ENCODE measurements at regions not wholly inside any gene's neighbourhood (a gene's known extent, or its start where the extent isn't known, plus 50 kb on each side); places are given as distances from the start of the nearest gene placed in this dataset.

DNA sequence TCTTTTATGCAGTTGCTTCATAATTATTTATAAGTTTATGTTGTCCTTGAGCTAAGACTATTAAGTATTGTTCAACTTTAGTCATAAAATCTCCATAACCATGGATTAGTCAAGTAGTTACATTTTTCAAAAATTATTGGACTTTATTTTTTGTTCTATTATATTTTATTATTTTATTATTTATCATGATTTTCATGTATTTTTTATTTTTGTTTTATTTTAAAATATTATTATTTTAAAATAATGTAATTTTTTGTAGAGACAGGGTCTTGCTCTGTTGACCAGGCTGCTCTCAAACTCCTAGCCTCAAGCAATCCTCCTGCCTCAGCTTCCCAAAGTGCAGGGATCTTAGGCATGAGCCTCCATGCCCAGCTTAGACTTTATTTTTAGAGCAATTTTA, 102.3 kb downstream of the NOC3L start:
- no peak for DNase-seq

DNA sequence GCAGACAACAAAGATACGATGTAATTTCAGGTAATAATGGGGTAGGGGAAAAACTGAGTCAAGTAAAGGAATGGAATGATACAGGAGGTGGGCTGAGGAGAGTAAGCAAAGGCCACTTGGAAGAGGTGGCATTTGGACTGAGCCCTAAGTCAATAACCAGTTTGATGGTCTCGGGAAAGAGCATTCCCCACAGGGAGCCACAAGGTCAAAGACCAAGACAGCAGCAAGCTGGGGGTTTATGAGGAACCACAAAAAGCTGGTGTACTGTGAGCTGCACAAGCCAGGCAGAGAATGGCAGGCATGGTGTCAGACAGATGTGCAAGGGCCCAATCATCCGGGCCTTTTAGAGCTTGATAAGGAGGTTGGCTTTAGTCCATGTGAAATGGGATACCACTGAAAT, 98.7 kb downstream of the NOC3L start:
- DNase-seq = no peak
- Histone ChIP-seq H2AFZ (ENCODE audit: insufficient read depth, low read depth, low read length, poor library complexity, severe bottlenecking) (no peak overlapping the region), H3K9me3 (replicated peaks in 1 of 2; ENCODE audit: control insufficient read depth in 1 of 2, insufficient read depth in 1 of 2, low read length in 2 of 2) (no peaks in the 10 kb centered on the region), H3K9ac (ENCODE audit: insufficient read depth, low read length, poor library complexity, severe bottlenecking) (no peak overlapping the region), H3K4me1 (ENCODE audit: control insufficient read depth in 1 of 2, insufficient read depth in 2 of 2, low read length in 2 of 2) (no peaks in the 10 kb centered on the region), H4K20me1 (ENCODE audit: insufficient read depth, low read length) (no peaks in the 10 kb centered on the region), H3K27ac (ENCODE audit: low read depth in 1 of 2, low read length in 2 of 2) (no peak overlapping the region), H3K36me3 (replicated peaks in 1 of 2; ENCODE audit: control insufficient read depth in 1 of 2, insufficient read depth in 2 of 2, low read length in 2 of 2) (no peaks in the 10 kb centered on the region), H3K27me3 (ENCODE audit: control insufficient read depth in 2 of 2, insufficient read depth in 2 of 2, low read length in 2 of 2) (no peaks in the 10 kb centered on the region), H3K4me2 (replicated peaks; ENCODE audit: extremely low read depth, low read length, poor library complexity, severe bottlenecking) (no peak overlapping the region), H3K4me3 (replicated peaks in 1 of 3; ENCODE audit: low read depth in 2 of 3, low read length in 3 of 3) (no peak overlapping the region), H3K79me2 (ENCODE audit: insufficient read depth, low read length) (no peaks in the 10 kb centered on the region)
- no peaks in the 10 kb centered on the region for H3K4me1 Mint-ChIP-seq
- H3K4me3 Mint-ChIP-seq = no peak overlapping the region
- no peak overlapping the region for H3K27ac Mint-ChIP-seq
- intact Hi-C loops (cut with micrococcal nuclease) = no loop called here
- H3K9me3 Mint-ChIP-seq = peaks cover 0 to 2% (median 0%) of the 10 kb centered on the region in 7 donors
- H3K27me3 Mint-ChIP-seq (ENCODE audit: low read depth in 3 of 3) = peaks cover 0 to 6% (median 2%) of the 10 kb centered on the region in 3 donors
- H3K36me3 Mint-ChIP-seq = no peaks in the 10 kb centered on the region
- 90% methylated on average over 3 of the region's 3 CpGs for WGBS (ENCODE audit: insufficient coverage)
- TF ChIP-seq, protein P1, sequence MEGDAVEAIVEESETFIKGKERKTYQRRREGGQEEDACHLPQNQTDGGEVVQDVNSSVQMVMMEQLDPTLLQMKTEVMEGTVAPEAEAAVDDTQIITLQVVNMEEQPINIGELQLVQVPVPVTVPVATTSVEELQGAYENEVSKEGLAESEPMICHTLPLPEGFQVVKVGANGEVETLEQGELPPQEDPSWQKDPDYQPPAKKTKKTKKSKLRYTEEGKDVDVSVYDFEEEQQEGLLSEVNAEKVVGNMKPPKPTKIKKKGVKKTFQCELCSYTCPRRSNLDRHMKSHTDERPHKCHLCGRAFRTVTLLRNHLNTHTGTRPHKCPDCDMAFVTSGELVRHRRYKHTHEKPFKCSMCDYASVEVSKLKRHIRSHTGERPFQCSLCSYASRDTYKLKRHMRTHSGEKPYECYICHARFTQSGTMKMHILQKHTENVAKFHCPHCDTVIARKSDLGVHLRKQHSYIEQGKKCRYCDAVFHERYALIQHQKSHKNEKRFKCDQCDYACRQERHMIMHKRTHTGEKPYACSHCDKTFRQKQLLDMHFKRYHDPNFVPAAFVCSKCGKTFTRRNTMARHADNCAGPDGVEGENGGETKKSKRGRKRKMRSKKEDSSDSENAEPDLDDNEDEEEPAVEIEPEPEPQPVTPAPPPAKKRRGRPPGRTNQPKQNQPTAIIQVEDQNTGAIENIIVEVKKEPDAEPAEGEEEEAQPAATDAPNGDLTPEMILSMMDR (IDR thresholded peaks at IDR 0.05) = no peak

More for the DNA sequence above, 102.3 kb downstream of the NOC3L start:
- Mint-ChIP-seq H3K36me3 (no peaks in the 10 kb centered on the region), H3K4me1 (no peaks in the 10 kb centered on the region), H3K4me3 (no peak overlapping the region), H3K27me3 (ENCODE audit: low read depth in 3 of 3) (peaks cover 2 to 6% (median 5%) of the 10 kb centered on the region in 3 donors), H3K27ac (no peak overlapping the region), H3K9me3 (peaks cover 0 to 2% (median 0%) of the 10 kb centered on the region in 7 donors)
- no peak overlapping the region for H3K4me3 ChIP-seq (replicated peaks in 1 of 3; ENCODE audit: low read depth in 2 of 3, low read length in 3 of 3)
- no peaks in the 10 kb centered on the region for H3K79me2 ChIP-seq (ENCODE audit: insufficient read depth, low read length)
- H4K20me1 ChIP-seq (ENCODE audit: insufficient read depth, low read length) = no peaks in the 10 kb centered on the region
- no peaks in the 10 kb centered on the region for H3K9me3 ChIP-seq (replicated peaks in 1 of 2; ENCODE audit: control insufficient read depth in 1 of 2, insufficient read depth in 1 of 2, low read length in 2 of 2)
- H2AFZ ChIP-seq (ENCODE audit: insufficient read depth, low read depth, low read length, poor library complexity, severe bottlenecking) = no peak overlapping the region
- intact Hi-C loops (cut with micrococcal nuclease) = no loop called here
- no peaks in the 10 kb centered on the region for H3K36me3 ChIP-seq (replicated peaks in 1 of 2; ENCODE audit: control insufficient read depth in 1 of 2, insufficient read depth in 2 of 2, low read length in 2 of 2)
- TF ChIP-seq, protein P1 (IDR thresholded peaks at IDR 0.05) = no peak
- no peak overlapping the region for H3K27ac ChIP-seq (ENCODE audit: low read depth in 1 of 2, low read length in 2 of 2)
- H3K4me2 ChIP-seq (replicated peaks; ENCODE audit: extremely low read depth, low read length, poor library complexity, severe bottlenecking) = no peak overlapping the region
- no peak overlapping the region for H3K9ac ChIP-seq (ENCODE audit: insufficient read depth, low read length, poor library complexity, severe bottlenecking)
- no peaks in the 10 kb centered on the region for H3K4me1 ChIP-seq (ENCODE audit: control insufficient read depth in 1 of 2, insufficient read depth in 2 of 2, low read length in 2 of 2)
- no peaks in the 10 kb centered on the region for H3K27me3 ChIP-seq (ENCODE audit: control insufficient read depth in 2 of 2, insufficient read depth in 2 of 2, low read length in 2 of 2)

All from CD14-positive monocyte (primary cell).